ENCODE measurements at regions not wholly inside any gene's neighbourhood (a gene's known extent, or its start where the extent isn't known, plus 50 kb on each side); places are given as distances from the start of the nearest gene placed in this dataset.

DNA sequence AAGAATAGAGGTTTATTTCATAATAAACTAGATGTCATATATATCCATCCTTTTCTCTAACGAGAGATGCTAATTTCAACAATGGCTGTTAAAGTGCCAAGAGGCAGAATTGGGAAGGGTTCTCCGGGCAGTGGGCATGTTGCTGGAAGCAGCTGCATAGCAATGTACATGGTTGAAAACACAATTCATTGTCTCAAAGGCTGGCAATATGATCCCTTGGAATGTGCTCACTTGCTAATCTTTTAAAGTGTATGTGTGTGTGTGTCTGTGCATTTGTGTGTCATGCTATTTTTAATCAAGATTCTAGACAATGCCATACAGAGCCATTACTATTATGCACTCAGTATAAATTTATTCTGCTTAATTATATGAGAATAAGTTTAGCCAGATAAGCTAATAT is 1020.3 kb downstream of the NAALADL2 start (continued):
- TF ChIP-seq, protein P1, sequence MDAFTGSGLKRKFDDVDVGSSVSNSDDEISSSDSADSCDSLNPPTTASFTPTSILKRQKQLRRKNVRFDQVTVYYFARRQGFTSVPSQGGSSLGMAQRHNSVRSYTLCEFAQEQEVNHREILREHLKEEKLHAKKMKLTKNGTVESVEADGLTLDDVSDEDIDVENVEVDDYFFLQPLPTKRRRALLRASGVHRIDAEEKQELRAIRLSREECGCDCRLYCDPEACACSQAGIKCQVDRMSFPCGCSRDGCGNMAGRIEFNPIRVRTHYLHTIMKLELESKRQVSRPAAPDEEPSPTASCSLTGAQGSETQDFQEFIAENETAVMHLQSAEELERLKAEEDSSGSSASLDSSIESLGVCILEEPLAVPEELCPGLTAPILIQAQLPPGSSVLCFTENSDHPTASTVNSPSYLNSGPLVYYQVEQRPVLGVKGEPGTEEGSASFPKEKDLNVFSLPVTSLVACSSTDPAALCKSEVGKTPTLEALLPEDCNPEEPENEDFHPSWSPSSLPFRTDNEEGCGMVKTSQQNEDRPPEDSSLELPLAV (CRISPR knock-in tag; conservative IDR thresholded peaks at IDR 0.05; ENCODE audit: low read depth), result no peak
- TF ChIP-seq SNRNP70 (IDR thresholded peaks at IDR 0.05; ENCODE audit: low read depth, low read length) (no peak), CREBL2 (CRISPR knock-in tag; IDR thresholded peaks at IDR 0.05; ENCODE audit: borderline replicate concordance) (no peak)

- FAIRE-seq (no peak), DNase-seq (ENCODE audit: low spot score) (no peak), ATAC-seq (no peak)
- intact Hi-C loops (cut with micrococcal nuclease; ENCODE audit: unreplicated experiment) (no loop called here), in situ Hi-C loops (cut with HindIII; ENCODE audit: extremely low pct_ligation_motif_present, low pct_unique_long_range_greater_than_20kb) (no loop called here)
- no peaks in the 10 kb centered on the region for H3K27me3 ChIP-seq (ENCODE audit: control insufficient read depth in 1 of 2, insufficient read depth in 2 of 2, low read length in 2 of 2)
- no TSS peak for BruUV-seq (replicated peaks)
- H3K4me1 ChIP-seq (ENCODE audit: insufficient read depth, low read length), result no peaks in the 10 kb centered on the region
- H3K9ac ChIP-seq (ENCODE audit: insufficient read depth, low read depth, low read length), result no peak overlapping the region
- no peak overlapping the region for H3K27ac ChIP-seq (ENCODE audit: extremely low read length, insufficient read depth, low read length)
- no peak overlapping the region for H2AFZ ChIP-seq (ENCODE audit: low read length)
- H3K4me3 ChIP-seq (replicated peaks in 1 of 3; ENCODE audit: insufficient read depth in 1 of 3, low read depth in 2 of 3, low read length in 3 of 3), result no peak overlapping the region
- WGBS (ENCODE audit: low lambda C conversion rate), result 7% methylated on average over 1 of the region's 1 CpG
- H3K4me2 ChIP-seq (ENCODE audit: low read depth, low read length), result no peak overlapping the region
- H3K9me3 ChIP-seq (ENCODE audit: low read length), result peaks cover 47% of the 10 kb centered on the region
- no peaks in the 10 kb centered on the region for H3K36me3 ChIP-seq (replicated peaks in 1 of 2; ENCODE audit: control insufficient read depth in 1 of 2, insufficient read depth in 2 of 2, low read length in 2 of 2)
- no peaks in the 10 kb centered on the region for H3K79me2 ChIP-seq (ENCODE audit: insufficient read depth, low read length)
- H4K20me1 ChIP-seq (ENCODE audit: insufficient read depth, low read length), result no peaks in the 10 kb centered on the region
- TF ChIP-seq, protein P2, sequence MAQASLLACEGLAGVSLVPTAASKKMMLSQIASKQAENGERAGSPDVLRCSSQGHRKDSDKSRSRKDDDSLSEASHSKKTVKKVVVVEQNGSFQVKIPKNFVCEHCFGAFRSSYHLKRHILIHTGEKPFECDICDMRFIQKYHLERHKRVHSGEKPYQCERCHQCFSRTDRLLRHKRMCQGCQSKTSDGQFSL (CRISPR knock-in tag; IDR thresholded peaks at IDR 0.05), result no peak
- no peak for TF ChIP-seq ZNF138 (CRISPR knock-in tag; IDR thresholded peaks at IDR 0.05; ENCODE audit: low read depth)
- TF ChIP-seq U2AF2 (IDR thresholded peaks at IDR 0.05; ENCODE audit: low read depth, low read length), result no peak
- TF ChIP-seq, protein P3, sequence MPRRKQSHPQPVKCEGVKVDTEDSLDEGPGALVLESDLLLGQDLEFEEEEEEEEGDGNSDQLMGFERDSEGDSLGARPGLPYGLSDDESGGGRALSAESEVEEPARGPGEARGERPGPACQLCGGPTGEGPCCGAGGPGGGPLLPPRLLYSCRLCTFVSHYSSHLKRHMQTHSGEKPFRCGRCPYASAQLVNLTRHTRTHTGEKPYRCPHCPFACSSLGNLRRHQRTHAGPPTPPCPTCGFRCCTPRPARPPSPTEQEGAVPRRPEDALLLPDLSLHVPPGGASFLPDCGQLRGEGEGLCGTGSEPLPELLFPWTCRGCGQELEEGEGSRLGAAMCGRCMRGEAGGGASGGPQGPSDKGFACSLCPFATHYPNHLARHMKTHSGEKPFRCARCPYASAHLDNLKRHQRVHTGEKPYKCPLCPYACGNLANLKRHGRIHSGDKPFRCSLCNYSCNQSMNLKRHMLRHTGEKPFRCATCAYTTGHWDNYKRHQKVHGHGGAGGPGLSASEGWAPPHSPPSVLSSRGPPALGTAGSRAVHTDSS (CRISPR knock-in tag; conservative IDR thresholded peaks at IDR 0.05), result no peak
- no peak for TF ChIP-seq RXRA (CRISPR knock-in tag; IDR thresholded peaks at IDR 0.05)
- no peak for TF ChIP-seq PHF5A (CRISPR knock-in tag; IDR thresholded peaks at IDR 0.05; ENCODE audit: low read depth, unreplicated experiment)
- ChIA-PET CTCF (ENCODE audit: low intra/inter-chr PET ratio, low total read pairs) (no interaction called here), POLR2A (no interaction called here)
Observed at GRCh38 chr3:175869404-175869803, 1010.3 kb downstream of the NAALADL2 start.
